Mucosa of stomach (tissue), 1 donor: ENCODE measurements at regions not wholly inside any gene's neighbourhood (a gene's known extent, or its start where the extent isn't known, plus 50 kb on each side); places are given as distances from the start of the nearest gene placed in this dataset.

Source experiments
- H3K27me3 ChIP-seq: one replicate; pipeline ENCODE4 v1.7.0; 2013; ENCODE audit warnings: mild to moderate bottlenecking, low read length; ENCODE audit not compliant: control insufficient read depth, insufficient read depth
- H3K36me3 ChIP-seq: one replicate; pipeline ENCODE4 v1.7.0; 2013; ENCODE audit warnings: low read length; ENCODE audit not compliant: control insufficient read depth, insufficient read depth
- H3K4me1 ChIP-seq: one replicate; pipeline ENCODE4 v1.7.0; 2013; ENCODE audit warnings: mild to moderate bottlenecking, low read length; ENCODE audit not compliant: control insufficient read depth, insufficient read depth
- H3K4me3 ChIP-seq: one replicate; pipeline ENCODE4 v1.7.0; 2013; ENCODE audit warnings: low read length
- H3K9ac ChIP-seq: one replicate; pipeline ENCODE4 v1.7.0; 2013; ENCODE audit warnings: mild to moderate bottlenecking, low read length, moderate library complexity
- H3K9me3 ChIP-seq: one replicate; pipeline ENCODE4 v1.7.0; 2013; ENCODE audit warnings: mild to moderate bottlenecking, low read length, moderate library complexity; ENCODE audit not compliant: control insufficient read depth
- donor health status: Pancreatic carcinoma.

DNA sequence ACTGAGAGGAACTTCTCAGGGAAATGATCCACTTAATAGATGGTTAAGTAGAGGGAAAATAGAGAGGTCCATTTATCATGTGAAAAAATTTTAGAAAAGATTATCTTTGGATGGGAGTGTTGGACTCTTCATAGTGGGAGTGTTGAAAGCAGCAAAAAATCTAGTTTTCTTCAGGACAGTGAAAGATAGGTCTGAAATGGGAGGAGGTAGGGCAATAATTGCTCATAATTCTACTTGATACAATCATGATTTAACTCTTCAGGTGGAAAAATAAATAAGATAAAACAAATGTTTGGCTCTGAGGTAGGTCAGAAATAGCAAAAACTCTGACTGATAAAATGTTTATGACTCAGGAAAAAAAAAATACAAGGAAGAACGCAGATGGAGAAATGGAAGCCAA lies 144.1 kb upstream of the DPH6 start:
- H3K9ac ChIP-seq = no peak overlapping the region
- no peaks in the 10 kb centered on the region for H3K36me3 ChIP-seq
- no peaks in the 10 kb centered on the region for H3K9me3 ChIP-seq
- no peaks in the 10 kb centered on the region for H3K27me3 ChIP-seq
- peaks cover 11% of the 10 kb centered on the region for H3K4me1 ChIP-seq
- H3K4me3 ChIP-seq = no peak overlapping the region

- Histone ChIP-seq H3K4me3 (no peak overlapping the region), H3K9me3 (no peaks in the 10 kb centered on the region), H3K9ac (no peak overlapping the region), H3K36me3 (no peaks in the 10 kb centered on the region), H3K4me1 (peaks cover 11% of the 10 kb centered on the region), H3K27me3 (no peaks in the 10 kb centered on the region)
These were observed 144.7 kb upstream of the DPH6 start for GRCh38 chr15:35690698-35691116.

DNA sequence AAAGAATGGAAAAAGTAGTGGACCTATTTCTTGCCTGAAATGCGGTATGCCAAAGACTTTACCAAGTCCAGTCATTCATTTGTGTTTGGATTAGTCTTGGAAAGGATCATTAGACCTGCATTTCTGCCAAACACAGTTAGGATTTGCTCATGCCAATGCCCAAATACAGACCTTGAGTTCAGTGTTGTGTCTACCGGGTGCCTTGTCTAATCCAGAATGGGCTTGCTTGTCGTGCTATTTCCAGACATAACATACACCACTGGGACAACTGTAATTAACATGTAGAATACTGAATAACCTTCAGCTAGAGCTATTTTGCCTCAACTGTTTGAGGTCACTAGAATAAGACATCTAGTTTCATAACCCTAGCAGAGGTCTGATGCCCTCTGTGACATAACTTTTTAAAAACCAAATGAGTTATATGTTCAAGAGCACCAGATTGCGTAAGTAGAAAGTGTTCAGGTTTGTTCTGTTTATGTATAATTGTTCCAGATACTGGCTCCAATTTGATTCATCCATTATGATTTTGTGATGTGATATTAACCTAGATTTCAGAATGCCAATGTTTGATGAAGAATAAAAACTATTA lies 145.3 kb upstream of the DPH6 start:
- H3K9me3 ChIP-seq = no peaks in the 10 kb centered on the region
- H3K4me3 ChIP-seq = no peak overlapping the region
- no peak overlapping the region for H3K9ac ChIP-seq
- H3K27me3 ChIP-seq = no peaks in the 10 kb centered on the region
- H3K4me1 ChIP-seq = peaks cover 11% of the 10 kb centered on the region
- no peaks in the 10 kb centered on the region for H3K36me3 ChIP-seq

- Histone ChIP-seq H3K9ac (no peak overlapping the region), H3K4me3 (no peak overlapping the region), H3K27me3 (no peaks in the 10 kb centered on the region), H3K9me3 (no peaks in the 10 kb centered on the region), H3K4me1 (peaks cover 11% of the 10 kb centered on the region), H3K36me3 (no peaks in the 10 kb centered on the region)
These were observed 146.2 kb upstream of the DPH6 start for GRCh38 chr15:35691891-35692867.

GRCh38 chr15:35693286-35693685 lies 147.3 kb upstream of the DPH6 start:
- Histone ChIP-seq H3K4me1 (peaks cover 17% of the 10 kb centered on the region), H3K9me3 (no peaks in the 10 kb centered on the region), H3K4me3 (no peak overlapping the region), H3K9ac (no peak overlapping the region), H3K36me3 (no peaks in the 10 kb centered on the region), H3K27me3 (no peaks in the 10 kb centered on the region)

DNA sequence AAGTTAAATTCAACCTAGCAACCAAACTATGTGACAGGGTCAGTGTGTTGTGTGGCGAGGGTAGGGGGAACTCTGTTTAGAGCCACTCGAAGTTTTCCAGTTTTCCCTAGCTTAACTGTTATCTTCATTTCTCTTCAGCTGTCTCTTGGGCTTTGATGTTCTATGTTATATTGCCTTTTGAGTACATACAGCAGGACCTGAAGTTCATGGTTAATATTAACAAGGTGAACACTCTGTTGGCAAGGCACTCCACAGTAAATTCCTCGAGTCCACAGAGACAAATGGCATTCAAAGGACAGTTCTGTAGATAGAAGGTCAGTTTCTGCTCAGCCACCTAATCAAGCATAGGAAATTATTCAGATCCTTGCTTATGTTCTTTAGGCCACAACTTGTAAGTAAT lies 147.9 kb upstream of the DPH6 start:
- Histone ChIP-seq H3K9ac (no peak overlapping the region), H3K4me1 (peaks cover 17% of the 10 kb centered on the region), H3K36me3 (no peaks in the 10 kb centered on the region), H3K4me3 (no peak overlapping the region), H3K27me3 (no peaks in the 10 kb centered on the region), H3K9me3 (no peaks in the 10 kb centered on the region)

DNA sequence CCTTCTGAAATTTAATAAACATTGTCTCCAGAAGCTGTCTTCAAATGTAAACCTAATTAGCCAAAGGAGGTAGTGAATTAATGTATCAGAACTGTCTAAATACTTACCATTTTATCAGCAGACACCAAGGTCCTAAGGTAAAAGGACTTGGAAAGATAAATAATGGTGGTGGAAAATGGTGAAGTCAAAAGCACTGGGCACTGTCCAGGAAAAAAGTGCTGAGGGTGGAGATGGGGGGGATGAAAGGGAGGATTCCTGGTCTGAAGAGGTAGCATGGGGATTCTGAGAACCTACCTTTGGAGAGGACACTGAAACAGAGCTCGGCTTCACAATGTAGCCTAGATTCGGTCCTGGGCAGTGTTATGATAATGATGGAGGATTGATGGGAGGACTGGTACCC lies 149.0 kb upstream of the DPH6 start:
- Histone ChIP-seq H3K27me3 (no peaks in the 10 kb centered on the region), H3K9ac (no peak overlapping the region), H3K9me3 (no peaks in the 10 kb centered on the region), H3K4me3 (no peak overlapping the region), H3K4me1 (peaks cover 17% of the 10 kb centered on the region), H3K36me3 (no peaks in the 10 kb centered on the region)

GRCh38 chr15:35696767-35697231 lies 150.8 kb upstream of the DPH6 start:
- Histone ChIP-seq H3K9ac (no peak overlapping the region), H3K4me1 (peaks cover 6% of the 10 kb centered on the region), H3K4me3 (no peak overlapping the region), H3K27me3 (no peaks in the 10 kb centered on the region), H3K36me3 (no peaks in the 10 kb centered on the region), H3K9me3 (no peaks in the 10 kb centered on the region)

DNA sequence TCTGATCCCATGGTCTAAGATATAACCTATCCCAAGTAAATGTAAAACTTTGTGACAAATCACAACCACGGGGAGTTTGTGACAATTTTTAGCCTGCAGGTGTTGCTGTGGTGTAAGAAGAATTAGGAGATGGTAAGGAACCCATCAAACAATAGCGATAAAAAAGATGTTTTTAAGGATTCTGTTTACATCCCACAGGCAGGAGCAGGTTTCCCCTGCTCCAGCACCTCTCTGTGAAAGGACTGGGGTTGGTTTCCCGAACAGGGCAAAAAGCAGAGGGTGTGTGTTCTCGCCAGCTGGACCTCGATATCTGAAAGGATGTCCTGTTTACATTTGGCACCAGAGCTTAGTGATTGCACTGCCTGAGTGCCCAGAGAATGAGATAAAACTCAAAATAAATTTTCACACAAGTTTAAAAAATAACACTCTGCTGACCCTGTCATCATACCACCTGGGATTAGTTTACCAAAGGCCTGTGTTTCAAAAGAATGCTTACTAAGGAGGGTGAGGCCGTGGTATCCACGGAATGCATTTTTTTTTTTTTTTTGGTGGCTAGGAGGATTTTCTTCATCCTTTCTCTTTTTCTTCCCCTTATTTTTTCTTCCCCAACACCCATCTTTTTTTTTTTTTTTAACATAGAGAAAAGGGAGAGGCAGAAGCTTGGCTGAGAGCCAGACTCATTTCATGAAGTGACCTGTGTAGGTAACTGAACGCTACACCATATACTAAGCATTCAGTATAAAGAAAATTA lies 151.8 kb upstream of the DPH6 start:
- H3K4me3 ChIP-seq = no peak overlapping the region
- no peaks in the 10 kb centered on the region for H3K9me3 ChIP-seq
- H3K9ac ChIP-seq = no peak overlapping the region
- H3K4me1 ChIP-seq = peaks cover 6% of the 10 kb centered on the region
- no peaks in the 10 kb centered on the region for H3K36me3 ChIP-seq
- no peaks in the 10 kb centered on the region for H3K27me3 ChIP-seq

- peaks cover 6% of the 10 kb centered on the region for H3K4me1 ChIP-seq
- H3K36me3 ChIP-seq = no peaks in the 10 kb centered on the region
- H3K27me3 ChIP-seq = no peaks in the 10 kb centered on the region
- H3K9ac ChIP-seq = no peak overlapping the region
- no peak overlapping the region for H3K4me3 ChIP-seq
- no peaks in the 10 kb centered on the region for H3K9me3 ChIP-seq
These were observed 152.4 kb upstream of the DPH6 start for GRCh38 chr15:35698331-35698730.

DNA sequence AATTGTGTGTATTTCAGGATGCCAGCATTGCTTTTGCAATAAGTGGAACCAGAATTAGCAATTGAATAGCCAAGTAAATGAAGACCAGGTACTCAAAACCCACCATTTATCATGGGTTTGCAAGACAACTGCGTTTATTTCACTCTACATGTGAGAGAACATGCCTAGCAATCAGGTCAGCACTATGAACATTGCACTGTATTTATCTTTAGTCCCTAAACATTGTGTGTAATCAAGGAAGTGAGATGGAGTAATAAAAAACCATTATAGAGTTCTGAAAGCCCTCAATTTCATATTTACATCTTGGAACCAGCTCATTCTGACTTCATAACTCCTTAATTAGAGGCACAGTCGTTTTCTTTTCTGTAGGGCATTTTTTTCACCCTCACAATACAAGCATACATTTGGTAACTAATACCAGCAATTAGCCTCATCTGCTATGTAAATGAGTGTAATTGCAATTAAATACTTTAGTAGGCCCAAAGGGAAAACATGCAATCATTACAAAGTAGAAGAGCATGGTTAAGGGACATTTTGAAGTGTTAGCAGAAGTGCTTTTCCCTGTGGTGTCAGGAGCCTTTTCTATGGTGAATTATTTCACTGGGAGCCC lies 153.1 kb upstream of the DPH6 start:
- Histone ChIP-seq H3K27me3 (no peaks in the 10 kb centered on the region), H3K9me3 (no peaks in the 10 kb centered on the region), H3K4me1 (peaks cover 6% of the 10 kb centered on the region), H3K9ac (no peak overlapping the region), H3K4me3 (no peak overlapping the region), H3K36me3 (no peaks in the 10 kb centered on the region)
